ENCODE measurements at regions not wholly inside any gene's neighbourhood (a gene's known extent, or its start where the extent isn't known, plus 50 kb on each side); places are given as distances from the start of the nearest gene placed in this dataset.

DNA sequence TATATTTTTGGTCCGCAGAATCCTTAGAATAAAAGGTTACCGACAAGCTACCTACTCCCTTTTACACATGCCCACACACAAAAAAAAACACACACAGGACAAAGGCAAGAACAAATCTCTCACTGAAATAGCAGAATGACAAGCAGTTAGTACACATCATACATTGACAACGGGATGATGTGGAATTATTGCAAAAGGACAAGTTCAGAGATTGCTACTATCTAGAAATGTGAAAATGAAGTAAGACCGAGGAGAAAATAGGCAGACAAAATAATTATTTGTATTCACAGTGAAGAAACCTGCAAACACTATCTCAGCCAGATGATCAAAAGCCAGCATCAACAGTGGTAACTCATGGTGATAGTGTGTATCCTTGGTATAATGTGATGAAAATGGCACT is 112.2 kb upstream of the C3orf80 start:
- TF ChIP-seq PPARA (CRISPR knock-in tag; IDR thresholded peaks at IDR 0.05; ENCODE audit: borderline replicate concordance) (no peak), ZFP30 (CRISPR knock-in tag; IDR thresholded peaks at IDR 0.05) (no peak)

Measured in SK-N-SH treated with all-trans-retinoic acid at 6 μM for 48 hours (cell line).